Forelimb muscle (tissue), 1 donor: ENCODE measurements at regions not wholly inside any gene's neighbourhood (a gene's known extent, or its start where the extent isn't known, plus 50 kb on each side); places are given as distances from the start of the nearest gene placed in this dataset.

Experiments used
- DNase-seq: peaks from one replicate; pipeline ENCODE4 v3.0.0-alpha.2; 2013; ENCODE audit warnings: low read depth

DNA sequence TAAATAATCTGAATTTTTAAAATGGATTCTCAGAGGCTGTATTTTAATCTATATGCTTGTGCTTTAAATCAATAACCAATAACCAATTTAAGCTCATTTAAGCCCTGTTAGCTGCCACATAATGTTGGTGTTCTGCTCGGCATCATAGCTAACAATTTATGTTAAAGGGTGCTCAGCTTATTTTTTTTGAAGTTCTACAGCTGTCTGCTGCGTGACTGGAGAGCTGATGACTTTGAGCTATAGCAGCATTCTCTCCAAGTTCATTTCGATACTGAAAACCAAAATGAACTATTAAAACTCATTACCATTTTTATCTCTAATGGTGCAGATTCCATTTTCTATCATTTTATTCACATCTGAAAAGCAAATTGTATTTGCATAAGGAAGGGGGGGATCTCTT, 357.8 kb downstream of the AJAP1 start:
- DNase-seq: no peak

- DNase-seq: no peak
Observed at GRCh38 chr1:5010656-5011055, 356.2 kb downstream of the AJAP1 start.

DNA sequence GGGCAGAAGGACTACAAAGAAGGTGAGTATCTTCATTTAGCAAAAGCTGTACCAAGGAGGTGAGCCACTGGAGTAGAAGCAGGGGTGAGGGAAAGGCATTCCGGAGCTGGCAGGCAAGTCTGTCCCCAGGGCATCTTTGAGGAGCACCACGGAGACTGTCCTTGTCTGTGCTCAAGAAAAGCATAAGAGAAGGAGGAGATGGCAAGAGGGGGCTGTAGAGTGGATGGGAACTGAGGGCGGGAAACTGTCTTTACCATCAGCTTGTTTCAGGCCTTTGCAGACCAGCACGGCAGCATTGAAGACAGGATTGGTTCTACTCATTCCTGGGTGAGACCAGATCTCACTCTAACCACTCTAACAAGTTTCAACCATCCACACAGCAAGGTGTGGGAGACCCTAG, 355.8 kb downstream of the AJAP1 start:
- DNase-seq: no peak

- DNase-seq: no peak
Observed at GRCh38 chr1:5009376-5010065, 355.1 kb downstream of the AJAP1 start.

DNA sequence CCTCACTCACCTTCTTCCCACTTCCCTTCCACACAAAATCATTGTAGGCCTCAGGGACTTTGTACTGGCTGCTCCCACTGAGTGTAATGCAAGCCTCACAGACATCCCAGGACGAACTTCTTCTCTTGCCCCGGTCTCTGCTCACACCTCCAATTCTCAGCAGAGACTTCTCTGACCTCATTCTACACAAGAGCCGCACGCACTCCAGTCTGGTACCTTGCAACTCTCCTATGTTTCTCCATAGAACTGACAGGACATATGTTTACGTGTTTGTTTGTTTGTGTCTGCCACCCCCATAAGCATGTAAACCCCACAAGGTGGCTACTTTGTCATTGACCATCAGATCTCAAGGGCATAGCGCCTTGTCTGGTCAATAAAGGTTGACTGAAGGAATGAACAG, 350.8 kb downstream of the AJAP1 start:
- no peak for DNase-seq

DNA sequence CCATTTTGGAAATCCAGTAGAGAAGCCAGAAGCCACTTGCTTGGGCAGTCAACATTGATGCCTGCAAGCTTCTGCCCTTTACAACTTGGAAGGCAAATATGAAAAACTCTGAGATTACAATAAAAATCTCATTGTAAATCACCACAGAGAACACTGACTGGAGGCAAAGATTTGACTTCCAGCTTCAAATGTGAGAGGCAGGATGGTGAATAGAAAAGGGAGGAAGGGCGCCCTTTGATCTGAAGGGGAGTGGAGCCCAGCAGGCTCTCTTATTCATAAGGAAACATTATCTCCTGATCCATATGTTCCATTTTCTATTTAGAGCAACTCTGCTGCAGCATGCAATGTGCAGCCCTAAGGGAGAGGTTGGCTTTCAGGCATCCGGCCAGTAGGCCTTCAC, 348.3 kb downstream of the AJAP1 start:
- DNase-seq: no peak

DNA sequence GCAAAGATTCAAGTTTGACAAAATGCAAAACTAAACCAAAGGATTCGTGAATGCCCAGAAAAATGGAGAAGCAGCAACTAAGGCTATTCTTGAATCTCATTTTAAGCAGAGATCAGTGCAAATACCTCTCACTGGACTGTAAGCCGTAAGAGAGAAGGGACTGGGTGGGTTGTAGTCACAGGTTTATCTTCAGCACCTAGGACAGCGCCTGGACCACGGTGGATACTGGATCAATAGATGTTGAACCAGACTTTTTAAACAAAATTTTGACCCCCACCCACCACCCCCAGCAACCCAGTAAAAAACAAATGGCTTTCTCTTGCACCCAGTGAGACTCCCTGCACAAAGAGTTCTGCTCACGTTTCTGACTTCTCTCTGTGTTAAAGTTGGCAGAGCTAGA, 347.1 kb downstream of the AJAP1 start:
- no peak for DNase-seq

DNA sequence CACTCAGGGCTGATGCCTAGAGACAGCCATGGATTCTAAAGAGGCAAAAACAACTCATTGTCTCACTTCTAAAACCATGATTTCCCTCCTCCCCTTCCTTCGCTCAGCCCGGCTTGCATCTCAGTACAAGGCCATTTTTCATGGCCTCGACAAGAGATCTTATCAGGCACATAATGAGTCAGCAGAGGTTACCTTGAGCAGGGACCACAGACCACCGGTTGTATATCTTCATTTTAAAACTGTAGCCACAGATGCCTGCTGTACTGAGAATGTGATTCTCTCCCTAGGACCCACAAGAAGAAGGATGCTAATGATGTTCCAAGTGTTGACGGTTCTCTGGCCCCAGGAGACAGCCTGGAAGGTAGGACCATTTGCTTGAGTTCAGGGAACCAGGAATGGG, 331.9 kb downstream of the AJAP1 start:
- DNase-seq: no peak

DNA sequence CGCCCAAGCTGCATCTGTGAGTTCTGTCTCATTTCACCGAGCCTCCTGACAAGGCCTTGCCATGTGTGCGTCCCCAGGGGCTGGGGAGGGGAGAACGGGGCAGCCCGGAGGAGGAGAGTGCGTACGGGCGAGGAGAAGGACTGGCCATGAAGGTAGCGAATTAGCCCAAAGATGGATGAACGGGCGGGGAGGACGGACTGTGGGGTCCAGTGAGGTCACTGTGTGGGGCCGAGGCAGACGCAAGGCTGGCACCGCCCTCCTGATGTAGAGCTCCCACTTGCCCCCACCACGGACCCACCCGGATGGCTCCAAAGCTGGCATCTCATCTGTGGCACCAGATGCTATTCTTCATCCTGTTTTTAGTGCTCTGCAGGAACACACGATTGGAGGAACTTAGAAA, 330.4 kb downstream of the AJAP1 start:
- no peak for DNase-seq

DNA sequence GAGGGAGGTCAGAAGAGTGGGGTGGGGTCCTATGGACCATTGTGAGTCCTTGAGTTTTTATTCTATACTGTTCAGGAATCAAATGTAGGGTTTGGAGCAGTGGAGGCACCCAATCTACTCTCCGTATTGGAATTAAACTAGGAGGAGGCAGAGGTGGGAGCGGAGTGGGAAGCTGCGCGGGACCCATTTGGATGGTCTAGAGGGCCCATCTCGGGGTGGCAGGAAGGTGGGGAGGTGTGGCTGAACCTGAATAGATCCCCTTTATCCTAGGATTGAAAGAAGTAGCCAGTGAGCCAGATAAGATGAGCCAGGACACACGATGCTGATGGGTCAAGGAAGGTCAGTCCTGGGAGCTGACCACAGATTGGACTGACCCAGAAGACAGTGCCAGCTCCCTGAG, 325.8 kb downstream of the AJAP1 start:
- DNase-seq: no peak

GRCh38 chr1:4978660-4979390, 324.4 kb downstream of the AJAP1 start:
- DNase-seq: no peak

DNA sequence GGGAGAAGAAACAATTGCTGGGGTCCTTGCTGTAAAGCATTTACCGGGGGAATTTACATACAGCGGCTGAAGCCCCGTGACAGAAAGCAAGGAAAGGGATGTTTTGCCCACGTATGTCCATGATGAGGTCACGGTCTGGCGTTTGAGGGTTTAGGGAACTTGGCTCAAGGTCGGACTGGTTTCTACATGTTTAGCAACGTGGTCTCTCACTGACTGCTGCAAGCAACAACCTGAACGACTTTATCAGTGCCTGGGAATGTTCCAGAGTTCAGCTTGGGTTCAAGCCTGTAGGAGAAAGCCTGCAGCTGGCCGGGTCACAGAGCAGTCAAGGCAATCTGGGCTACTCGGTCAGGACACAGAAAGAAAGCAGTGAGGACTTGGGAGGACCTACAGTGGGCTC, 323.3 kb downstream of the AJAP1 start:
- DNase-seq: no peak

GRCh38 chr1:4976859-4977440, 322.5 kb downstream of the AJAP1 start:
- DNase-seq: no peak

DNA sequence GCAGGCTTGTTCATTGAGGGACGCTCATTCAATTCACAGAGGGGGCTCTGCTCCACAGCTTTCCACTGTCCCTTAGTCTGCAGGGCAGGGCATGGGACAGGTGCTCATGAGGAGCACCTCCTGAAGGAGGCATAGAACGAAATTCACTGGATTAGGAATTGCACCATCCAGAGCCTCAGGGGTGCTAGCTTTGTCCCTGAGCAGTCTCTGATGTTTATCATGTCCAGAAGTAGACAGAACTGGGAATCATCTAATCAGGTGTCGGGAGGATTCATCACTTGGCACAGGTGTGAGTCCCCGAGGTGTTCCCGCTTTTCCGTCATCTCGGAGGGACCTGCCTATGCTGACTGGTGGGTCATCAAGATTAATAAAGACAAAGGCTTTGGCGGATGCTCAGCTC, 321.4 kb downstream of the AJAP1 start:
- no peak for DNase-seq

- DNase-seq: no peak
Observed at GRCh38 chr1:4974981-4975685, 320.7 kb downstream of the AJAP1 start.

DNA sequence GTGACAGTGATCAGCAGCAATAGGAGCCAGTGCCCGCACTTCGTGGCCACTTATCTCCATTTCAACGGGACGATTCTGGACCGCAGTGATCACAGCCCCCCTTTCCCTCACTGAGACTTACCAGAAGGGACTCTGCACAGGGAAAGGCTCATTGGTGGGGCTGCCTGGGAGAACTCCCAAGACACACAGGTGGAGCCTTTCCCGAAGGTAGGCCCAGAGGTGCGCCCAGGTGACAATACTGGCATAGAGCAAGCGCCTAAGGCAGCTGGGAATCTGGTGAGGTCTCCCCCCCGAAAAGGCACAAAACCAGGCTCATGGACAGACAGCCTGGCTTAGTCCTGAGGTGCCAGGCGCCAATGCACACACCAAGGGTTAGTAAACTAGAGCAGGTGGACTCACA, 318.9 kb downstream of the AJAP1 start:
- no peak for DNase-seq

- no peak for DNase-seq
Observed at GRCh38 chr1:4972761-4973320, 318.4 kb downstream of the AJAP1 start.

GRCh38 chr1:4971666-4972065, 317.3 kb downstream of the AJAP1 start:
- DNase-seq: no peak

DNA sequence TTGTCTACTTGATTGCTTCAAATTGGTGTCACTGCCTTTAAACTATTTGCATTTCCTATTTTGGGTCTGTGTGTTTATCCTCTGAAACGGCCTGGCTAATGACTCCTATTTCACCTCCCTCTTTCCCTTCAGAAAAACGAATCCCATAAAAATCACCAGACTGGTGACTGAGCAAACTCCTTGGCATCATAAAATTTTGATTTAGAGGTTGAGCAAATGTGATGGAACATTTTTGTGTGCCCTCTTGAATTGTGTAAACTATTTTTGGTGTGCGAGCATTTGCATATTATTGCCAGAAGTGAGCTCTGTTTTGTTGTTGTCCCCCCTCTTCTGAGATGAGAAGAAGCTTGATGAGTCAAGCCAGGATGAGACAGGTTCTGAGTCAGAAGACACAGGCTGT, 316.1 kb downstream of the AJAP1 start:
- no peak for DNase-seq

DNA sequence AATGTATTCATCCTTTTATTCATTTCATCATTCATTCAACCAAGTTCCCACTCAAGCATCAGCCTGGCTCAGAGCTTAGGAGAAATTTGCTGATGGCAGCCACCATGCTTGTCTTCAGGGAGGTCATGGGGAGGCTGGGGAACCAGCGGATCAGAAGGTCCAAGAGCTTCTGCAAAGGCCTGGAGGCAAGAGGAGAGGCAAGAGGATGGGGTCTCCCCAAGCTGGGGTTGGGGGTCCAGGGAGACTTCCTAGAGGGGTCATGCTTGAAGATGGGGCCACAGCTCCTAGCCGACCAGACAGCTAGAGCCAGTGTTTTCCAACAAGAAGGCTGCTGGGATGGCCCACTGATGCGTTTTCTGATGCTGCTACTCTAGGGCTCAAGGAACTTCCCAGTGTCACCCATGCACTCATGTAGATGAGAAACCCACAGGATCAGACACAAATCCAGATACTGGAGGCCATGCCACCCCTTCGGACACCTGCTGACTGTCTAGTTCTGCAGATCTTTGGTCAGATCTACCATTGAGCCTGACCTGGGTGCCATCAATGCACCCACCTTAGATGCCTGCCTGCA, 315.2 kb downstream of the AJAP1 start:
- no peak for DNase-seq

- DNase-seq: no peak
Observed at GRCh38 chr1:4965346-4966075, 311.1 kb downstream of the AJAP1 start.
